CD4-positive, alpha-beta T cell treated with Interleukin-10 for 1 hour (primary cell): ENCODE measurements at regions not wholly inside any gene's neighbourhood (a gene's known extent, or its start where the extent isn't known, plus 50 kb on each side); places are given as distances from the start of the nearest gene placed in this dataset.
"Not testable (repeated sequence)": the region's sequence is repeated elsewhere in the genome, so short reads cannot be mapped to it uniquely, and the experiment has no call there.

Source experiments
- DNase-seq: peaks from one replicate; pipeline ENCODE4 v3.0.0-alpha.2; 2020

DNA sequence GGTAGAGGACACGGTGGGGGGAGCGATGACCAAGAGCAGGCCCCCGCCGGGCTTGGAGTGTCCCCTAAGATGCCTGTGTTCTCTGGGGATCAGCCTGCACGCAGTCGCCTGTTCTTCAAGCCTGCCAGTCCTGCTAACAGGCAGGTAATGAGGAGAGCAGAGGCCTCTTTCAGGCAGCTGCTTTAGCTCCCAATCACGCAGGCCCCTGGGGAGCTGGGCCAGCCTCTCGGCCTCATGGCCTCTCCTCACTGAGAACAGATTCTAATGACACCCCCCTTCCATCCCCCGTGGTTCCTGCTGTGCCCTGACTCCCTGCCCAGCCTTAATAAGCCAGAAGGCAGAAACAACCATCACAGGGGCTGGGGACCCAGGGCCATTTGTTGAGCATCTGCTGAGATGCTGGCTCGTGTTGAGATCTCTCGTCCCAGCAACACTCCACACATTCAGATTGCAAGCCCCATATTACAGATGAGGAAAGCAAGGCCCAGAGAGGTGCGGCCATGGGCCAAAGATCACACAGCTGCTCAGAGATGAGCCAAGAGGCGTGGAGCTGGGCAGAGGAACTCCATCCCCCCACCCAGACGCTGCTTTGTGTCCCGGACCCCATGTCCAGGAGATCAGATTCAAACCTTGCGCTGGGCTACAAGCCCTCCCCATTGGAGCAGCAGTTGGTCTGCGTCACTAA lies 71.6 kb upstream of the CASZ1 start:
- no peak for DNase-seq

DNA sequence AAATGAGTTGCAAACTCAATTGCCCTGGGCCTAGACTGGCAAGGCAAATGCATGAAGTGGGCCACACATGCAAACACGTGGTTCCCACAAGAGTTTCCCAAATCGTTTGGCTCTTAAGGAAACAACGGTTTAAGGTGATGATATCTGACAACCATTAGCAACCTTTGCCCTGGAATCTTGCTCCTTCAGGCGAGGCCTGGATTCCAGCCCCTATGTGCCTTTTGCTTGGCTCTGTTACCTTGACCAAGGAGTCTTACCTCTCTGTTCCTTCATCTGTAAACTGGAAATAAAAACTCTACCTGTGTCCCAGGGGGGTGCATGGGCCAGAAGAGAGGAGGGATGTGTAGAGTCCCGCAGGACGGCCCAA lies 72.1 kb upstream of the CASZ1 start:
- no peak for DNase-seq

DNA sequence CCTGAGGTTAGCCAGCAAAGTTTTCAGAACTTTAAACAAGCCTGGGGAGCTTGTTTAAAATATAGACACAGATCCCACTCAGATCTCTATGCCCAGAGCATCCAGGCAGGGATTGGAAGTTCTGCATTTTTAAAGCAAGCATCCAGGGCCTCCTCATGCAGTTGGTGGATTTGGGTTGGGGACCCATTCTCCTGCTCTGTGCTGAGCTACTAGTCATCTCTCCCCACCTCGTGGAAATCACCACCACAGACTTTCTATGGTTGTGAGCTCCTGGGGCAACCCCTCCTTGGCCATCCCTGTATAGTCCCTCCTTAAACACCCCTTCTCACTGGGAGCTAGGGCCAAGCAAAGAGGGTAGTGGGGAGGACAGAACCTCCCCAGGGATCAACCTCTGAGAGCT lies 73.5 kb upstream of the CASZ1 start:
- DNase-seq = no peak

DNA sequence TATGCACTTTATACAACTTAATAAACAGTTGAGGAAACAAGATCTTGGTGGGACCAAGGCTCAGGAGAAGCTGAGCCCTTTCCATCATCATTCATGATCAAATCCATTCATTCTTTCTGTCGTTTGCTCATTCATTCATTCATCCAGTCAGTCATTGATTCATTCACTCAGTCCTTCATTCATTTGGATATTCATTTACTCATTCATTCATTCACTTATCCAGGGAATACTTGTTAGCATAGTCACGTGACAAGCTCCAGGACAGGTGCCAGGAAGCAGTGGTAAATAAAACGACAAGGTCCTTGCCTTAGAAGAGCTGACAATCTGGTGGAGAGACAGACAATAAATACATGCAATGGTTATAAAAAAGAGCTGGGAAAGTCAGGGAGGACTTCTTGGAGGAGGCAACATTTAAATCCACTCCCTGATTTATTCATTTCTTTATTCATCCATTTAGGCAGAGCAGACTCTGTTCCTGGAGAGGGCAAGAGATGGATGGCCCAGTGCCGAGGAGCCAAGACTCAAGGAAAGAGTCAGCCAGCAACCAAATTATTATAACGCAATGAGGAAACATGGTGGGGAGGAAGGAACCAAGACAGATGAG lies 74.1 kb upstream of the CASZ1 start:
- DNase-seq = no peak

DNA sequence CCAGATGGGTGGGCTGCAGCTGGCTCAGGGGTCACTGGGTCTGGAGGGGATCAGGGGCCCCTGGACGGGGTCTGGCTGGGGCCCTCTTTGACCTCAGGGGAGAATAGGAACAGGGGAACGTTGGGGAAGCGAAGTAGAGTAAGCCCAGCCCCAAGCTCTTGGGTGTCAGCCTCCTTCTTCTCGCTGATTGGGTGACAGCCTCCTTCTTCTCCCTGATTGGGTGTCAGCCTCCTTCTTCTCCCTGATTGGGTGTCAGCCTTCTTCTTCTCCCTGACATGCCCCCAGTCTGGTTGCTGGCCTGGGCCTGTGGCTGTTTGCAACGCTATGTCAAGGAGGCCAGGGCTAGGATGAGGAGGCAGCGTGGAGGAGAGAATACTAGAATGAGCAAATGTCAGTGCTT lies 76.7 kb upstream of the CASZ1 start:
- no peak for DNase-seq

DNA sequence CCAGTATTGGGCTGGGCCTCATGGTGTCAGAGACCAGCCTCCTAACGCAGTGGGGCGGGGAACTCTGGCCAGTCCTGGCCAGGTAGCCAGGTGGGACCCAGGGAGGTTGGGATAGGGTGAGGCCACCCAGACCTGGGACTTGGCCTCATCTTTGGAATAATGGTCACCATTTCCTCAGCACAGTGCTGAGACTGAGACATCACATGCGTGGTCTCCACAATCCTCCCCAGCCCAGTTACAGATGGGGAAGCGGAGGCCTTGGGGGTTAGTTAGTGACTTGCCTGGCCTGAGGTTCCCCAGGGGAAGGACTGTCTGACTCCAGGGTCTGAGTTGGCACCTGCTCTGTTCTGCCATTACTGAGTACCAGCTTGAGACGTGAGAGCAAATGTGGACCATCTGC lies 77.9 kb upstream of the CASZ1 start:
- no peak for DNase-seq

DNA sequence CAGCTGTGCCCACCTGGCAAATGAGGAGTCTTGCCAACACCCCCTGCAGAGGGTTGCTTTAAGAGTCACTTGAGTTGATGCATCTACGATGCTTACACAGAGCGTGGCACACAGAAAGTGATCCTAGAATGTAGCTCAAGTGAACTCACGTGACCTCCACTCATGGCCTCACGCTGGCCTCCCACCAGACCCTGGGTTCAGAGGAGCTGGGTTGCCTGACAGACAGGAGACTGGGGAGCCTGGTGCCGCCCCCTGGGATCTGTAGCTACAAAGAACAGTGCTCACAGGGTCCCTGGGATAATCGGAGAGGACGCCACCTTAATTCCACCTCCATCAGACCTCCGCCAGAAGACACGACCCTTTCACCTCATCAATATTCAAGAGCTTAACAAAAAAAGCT lies 81.4 kb upstream of the CASZ1 start:
- no peak for DNase-seq

DNA sequence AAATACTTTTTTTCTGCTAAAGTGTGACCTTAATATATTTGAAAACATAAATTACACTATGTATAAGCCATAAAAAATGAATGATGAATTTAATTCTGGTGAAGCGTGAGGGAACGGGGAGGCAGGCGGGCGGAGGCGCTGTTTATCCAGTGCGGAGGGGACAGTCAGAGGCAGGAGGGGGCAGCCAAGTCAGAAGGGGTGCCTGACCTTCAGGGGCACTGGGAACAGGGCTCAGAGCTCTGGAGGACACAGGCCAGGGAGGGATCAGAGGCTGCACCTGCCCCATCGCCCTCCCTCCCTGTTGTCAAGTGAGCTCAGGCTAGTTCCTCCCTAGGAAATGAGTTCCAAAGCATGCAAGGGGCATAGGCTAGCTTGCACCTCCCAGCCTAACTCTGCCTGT lies 82.0 kb upstream of the CASZ1 start:
- DNase-seq = no peak

DNA sequence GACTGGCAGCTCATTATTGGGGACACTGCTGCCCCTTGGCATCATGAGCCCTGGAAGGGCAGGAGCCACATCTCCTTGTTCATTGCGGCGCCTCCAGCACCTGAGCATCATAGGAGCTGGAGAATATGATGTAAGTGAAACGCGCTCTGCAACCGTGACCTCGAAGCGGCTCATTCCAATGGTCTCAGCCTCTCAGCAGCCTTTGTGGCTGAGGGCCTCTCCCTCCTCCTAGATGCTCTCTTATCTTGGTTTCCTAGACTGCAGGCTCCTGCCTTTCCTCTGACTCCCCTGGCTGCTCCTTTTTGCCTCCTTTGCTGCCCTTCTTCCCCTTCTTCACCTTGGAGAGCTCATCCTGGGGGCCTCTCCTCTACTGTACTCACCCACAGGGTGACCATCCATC lies 83.6 kb upstream of the CASZ1 start:
- DNase-seq = no peak

DNA sequence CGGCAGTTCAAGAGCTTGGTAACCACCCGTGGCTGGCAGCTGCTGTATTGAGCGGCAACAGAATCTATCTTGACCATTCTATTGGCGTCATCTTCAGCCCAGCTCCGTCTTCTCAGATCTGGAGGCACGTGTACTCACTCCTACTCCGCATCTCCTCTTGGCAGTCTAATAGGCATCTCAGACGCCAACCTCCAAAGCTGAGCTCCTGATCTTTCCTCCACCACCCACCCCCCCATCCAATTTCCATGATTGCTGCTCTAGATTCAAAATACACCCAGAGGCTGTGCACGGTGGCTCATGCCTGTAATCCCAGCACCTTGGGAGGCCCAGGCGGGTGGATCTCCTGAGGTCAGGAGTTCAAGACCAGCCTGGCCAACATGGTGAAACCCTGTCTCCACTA lies 84.6 kb upstream of the CASZ1 start:
- no peak for DNase-seq

DNA sequence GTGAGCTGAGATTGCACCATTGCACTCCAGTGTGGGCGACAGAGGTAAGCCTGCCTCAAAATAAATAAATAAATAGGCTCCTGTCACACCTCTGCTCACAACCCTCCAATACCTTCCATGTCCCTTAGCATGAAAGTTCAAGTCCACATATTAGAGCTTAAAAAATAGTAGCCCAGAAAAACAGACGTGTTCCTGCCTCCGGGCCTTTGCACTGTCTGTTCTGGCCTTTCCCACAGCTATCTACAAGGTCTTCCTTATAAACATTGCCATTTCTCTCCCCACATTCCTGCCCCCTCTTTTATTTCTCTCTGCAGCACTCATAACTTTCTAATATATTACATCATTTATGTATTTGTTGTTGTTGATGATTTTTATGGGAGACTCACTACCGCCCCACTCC lies 85.6 kb upstream of the CASZ1 start:
- no peak for DNase-seq

DNA sequence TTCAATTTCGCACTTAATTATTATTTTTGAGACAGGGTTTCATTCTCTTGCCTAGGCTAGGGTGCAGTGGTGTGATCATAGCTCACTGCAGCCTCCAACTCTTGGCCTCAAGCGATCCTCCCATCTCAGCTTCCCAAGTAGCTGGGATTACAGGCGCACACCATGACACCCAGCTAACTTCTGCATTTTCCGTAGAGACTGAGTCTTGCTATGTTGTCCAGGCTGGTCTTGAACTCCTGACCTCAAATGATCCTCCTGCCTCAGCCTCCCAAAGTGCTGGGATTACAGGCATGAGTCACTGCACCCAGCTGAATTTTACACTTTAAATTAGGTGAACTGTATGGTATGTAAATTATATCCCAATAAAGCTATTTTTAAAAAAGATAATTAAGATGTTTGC lies 90.6 kb upstream of the CASZ1 start:
- DNase-seq = not testable (repeated sequence)

DNA sequence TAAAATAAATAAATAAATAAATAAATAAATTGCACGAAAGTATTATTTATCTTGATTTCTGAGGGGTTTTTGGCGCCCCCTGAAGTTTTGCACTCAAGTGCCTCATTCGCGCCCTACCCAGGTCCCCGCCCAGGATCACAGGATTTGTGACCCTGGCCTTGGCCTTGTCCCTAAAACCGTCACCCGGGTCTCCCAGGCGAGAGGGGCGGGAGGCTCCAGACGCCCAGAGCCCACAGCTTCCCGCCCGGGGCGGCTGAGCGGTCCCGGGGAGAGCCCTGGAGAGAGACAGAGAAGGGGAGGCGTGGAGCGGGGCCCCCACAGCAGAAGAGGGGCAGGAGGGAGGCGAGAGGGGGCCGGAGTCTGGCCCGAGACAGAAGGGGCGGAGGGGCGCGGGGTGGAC lies 91.8 kb upstream of the CASZ1 start:
- no peak for DNase-seq

DNA sequence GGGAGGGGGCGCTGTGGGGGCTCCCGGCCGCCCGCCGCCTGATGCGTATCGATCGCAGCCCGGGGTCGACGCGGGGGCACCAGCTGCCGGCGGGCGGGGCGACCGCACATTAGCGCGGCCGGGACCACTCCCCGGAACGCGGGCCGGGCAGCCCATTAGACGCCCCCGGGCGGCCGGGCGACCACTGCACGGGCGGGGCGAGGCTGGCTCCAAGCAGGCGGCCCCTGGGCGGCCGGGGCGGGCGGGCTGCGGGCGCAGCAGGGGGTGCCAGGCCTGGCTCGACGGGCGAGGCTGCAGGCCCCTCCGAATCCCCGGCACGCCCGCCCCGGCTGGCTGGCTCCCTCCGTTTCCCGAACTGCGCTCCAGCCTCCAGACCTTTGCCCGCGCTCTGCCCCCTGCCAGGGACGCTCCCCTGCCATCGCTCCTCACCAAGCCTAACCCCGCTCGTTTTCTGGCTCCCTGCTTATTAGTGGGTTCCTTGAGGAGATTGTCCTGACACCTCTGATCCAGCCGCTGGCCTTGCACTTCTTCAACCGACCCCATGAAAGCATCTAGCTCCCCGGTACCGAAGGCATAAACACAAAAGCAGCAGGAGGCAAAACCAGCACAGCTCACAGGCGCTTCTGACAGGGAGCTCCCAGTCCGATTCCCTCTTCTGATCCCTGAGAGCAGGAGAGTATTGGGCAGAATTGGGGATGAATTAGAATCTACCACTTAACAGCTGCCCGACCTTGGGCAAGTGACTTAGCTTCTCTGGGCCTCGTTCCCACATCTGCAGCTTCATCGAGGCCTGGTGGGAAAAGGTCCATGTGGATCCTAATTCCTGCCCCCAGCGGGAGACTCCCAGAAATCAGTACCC lies 92.6 kb upstream of the CASZ1 start:
- DNase-seq = no peak

DNA sequence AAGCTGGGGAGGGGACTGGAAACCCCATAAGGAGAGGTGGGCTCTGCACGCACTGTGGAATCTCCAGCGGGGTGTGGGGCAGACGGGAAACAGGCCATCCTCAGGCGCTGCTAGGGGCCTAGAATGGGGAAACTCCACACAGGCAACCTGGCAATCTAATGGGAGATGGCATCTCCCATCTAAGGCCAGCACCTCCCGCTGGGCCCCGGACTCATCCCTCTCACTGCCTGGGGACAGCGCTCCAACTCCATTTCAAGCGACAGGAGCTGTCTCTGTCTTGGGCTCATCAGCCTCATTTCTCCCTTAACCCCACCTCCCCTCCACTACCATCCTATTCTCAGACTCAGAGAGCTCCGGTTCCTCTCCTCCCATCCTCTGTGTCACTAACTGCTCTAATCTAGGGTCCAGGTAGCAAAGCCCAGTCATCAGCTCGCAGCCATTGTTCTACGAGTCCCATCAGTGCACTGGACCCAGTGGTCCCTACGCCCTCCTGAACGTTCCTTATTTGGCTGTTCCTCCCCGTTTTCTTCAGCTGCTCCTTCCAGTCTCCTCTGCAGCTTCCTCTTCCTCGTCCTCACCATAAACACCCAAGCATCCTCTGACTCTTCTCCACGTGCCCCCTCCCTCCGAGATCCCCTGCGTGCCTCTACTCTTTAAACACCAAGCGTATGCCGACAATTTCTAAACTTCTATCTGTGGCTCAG lies 93.4 kb upstream of the CASZ1 start:
- no peak for DNase-seq

DNA sequence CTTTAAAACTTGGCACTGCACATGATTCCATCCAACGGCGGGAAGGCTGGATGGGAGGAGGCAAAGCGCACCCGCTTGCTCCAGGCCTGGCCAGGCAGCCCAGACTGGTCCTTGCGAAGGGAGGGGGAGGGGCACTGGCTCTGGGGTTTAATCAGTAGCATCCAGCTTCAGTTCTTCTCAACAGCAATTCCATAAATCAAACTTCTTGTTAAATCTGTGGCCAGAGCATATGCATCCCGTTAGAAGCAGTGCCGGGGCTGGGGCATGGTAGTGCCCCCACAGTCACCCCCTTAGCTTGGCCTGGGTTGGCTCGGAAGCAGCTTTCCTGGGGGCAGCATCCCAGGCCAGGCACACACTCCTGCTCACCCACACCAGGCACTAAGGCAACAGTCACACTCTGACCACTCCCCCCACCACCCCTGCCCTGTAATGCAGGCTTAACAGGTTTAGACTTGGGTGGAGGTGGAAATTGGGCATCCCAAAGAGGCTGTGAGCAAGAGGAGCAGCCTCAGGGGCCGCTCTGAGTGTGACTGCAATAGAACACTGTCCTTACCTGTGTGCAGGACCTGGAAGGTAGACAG lies 94.1 kb upstream of the CASZ1 start:
- no peak for DNase-seq

DNA sequence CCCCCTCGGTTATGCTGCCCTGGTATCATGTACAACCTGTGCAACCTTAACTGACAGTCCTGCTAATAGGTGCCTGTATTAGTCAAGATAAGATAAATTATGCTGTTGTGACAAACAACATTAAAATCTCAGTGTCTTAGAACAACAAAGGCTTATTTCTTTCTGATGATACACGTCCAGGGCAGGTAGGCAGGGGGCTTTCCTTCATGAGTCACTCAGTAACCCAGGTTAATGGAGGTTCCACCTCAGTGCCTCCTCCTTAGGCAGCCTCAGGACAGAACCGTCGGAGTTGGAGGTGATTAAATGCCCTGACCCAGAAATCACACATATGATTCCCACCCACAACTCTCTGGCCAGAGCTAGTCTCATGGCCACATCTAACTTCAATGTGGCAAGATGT lies 94.6 kb upstream of the CASZ1 start:
- DNase-seq = no peak

DNA sequence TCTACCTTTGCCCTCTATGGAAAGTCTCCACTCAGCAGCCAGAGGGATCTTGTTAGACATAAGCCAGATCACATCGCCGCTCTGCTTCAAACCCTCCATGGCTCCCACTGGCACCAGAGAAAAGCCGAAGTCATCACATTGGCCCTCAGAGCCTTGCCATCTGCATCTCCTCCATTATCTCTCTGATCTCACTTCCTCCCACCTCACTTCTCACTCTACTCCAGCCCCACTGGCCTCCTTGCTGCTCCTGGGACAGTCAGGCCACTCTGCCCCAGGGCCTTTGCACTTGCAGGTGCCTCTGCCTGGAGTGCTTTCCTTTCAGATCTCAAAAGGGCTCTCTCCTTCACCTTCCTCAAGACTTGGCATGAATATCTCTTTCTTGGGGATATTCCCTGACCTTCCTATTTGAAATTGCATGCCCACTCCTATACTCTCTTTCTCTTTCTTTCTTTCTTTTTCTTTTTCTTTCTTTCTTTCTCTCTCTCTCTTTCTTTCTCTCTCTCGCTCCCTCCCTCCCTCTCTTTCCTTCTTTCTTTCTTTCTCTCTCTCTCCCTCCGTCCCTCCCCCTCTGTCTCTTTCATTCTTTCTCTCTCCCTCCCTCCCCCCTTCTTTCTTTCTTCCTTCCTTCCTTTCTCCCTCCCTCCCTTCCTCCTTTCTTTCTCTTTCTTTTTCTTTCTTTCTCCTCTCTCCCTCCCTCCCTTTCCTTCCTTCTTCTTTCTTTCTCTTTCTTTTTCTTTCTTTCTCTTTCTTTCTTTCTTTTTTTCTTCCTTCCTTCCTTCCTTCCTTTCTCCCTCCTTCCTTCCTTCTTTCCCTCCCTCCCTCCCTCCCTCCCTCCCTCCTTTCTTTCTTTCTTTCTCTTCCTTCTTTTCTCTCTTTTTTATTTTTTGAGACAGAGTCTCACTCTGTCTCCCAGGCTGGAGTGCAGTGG lies 96.0 kb upstream of the CASZ1 start:
- no peak for DNase-seq

DNA sequence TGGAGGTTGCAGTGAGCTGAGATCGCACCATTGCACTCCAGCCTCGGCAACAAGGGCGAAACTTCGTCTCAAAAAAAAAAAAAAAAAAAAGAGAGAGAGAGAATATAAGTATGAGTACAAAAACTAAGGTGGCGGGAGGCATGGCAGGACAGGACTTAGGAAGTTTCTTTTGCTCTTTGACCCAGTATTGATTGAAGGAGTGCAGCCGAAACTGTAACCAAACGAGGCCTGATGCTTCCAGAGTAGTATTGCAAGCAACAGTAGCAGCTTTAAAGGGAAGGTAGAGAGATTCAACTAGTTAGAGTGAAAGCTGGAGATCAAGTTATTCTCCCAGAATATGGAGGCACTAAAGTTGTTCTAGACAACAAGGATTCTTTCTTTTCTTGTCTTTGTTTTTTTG lies 99.2 kb upstream of the CASZ1 start:
- DNase-seq = no peak

DNA sequence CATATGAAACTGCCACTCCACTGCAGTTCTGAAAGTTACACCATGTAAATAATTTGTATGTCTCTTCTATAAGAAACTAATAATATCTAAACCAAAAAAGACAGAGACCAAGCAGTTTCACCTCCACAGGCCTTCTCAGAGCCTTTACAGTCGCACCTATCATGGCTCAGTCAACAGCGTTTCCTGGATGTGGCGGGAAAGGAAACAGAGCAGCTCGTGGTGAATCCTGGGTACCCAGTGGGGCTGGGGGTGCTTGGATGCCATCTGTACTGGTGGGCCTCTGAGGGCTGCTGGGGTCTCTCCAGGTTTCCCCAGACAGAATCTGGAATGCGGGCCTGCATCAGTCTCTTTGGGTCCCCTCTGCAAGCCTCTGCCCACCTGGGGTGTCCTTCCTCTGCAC lies 100.2 kb upstream of the CASZ1 start:
- DNase-seq = no peak

DNA sequence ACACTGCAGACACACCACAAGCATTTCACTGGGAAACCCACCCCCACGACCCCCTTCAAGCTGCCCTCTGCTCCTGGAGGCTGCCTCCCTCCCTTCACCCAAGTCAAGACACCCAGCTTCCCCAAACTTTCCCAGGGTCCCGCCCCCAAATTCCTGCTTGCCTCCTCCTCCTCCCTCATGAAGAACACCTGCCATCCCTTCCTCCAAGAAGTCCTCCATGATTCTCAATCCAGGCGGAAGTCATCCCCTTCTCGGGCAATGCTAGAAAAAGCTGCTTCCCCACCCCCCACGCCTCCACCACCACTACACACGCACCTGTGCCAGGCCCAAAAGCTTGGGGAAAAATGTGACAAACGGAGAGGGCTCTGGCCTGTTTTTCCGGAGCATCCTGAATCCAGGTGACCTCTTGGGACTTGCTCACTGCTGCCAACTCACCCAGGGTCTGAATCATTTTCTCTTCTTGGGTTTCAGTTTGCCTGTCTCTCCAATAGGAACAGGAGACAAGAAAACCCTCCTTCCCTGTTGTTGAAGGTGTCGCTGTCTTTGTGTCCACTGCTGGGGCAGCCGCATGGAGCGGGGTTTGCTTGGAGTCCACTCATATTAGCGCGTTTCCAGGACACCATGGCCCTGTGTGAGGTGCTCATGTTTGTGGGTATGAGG lies 101.0 kb upstream of the CASZ1 start:
- no peak for DNase-seq
